Fibroblast of lung (primary cell): ENCODE measurements at regions not wholly inside any gene's neighbourhood (a gene's known extent, or its start where the extent isn't known, plus 50 kb on each side); places are given as distances from the start of the nearest gene placed in this dataset.

Experiments used
- CTCF ChIP-seq, 2 donors: IDR thresholded peaks in 1 of 2; conservative IDR thresholded peaks in 1 of 2; 1 replicate in 1 of 2; 2 replicates in 1 of 2; pipeline ENCODE4 v1.5.1; 2011 to 2012; ENCODE audit warnings: low read length in 2 of 2, control low read depth in 1 of 2, inconsistent platforms in 1 of 2, low read depth in 1 of 2, mild to moderate bottlenecking in 1 of 2
- EZH2 ChIP-seq: IDR thresholded peaks from 2 replicates; pipeline ENCODE4 v1.5.1; 2012; ENCODE audit warnings: low read length, control low read depth, mild to moderate bottlenecking; ENCODE audit errors: missing control alignments

DNA sequence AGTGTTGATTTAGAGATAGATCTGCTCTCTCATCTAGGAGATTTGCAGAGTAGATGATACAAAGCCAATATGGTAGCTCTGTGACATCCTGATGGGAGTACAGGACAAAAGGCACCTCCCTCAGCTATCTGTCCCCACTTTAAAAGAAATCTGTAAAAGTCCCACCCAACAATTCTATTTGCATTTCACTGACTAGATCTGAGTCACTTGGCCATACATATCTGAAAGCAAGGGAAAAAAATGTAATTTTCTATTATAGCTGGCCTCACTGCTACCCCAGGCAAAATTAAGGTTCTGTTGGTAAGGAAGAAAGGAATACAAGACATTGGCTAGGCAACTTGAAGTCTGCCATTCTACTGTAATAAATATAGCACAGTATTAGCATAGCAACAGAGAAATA lies 96.2 kb upstream of the RNF180 start:
- no peak for TF ChIP-seq CTCF (conservative IDR thresholded peaks at IDR 0.05 in 1 of 2, IDR thresholded peaks at IDR 0.05 in 1 of 2; ENCODE audit: low read depth in 1 of 2, low read length in 2 of 2)
- no peak for TF ChIP-seq EZH2
